Endodermal cell (in vitro differentiated cells): ENCODE measurements at regions not wholly inside any gene's neighbourhood (a gene's known extent, or its start where the extent isn't known, plus 50 kb on each side); places are given as distances from the start of the nearest gene placed in this dataset.

Source experiments
- DNase-seq: peaks from one replicate; pipeline ENCODE4 v3.0.0-alpha.2; 2017
- H3K27ac ChIP-seq: 2 replicates; pipeline ENCODE4 v1.5.1; 2013; ENCODE audit warnings: mild to moderate bottlenecking, low read depth, low read length, moderate library complexity
- H3K27me3 ChIP-seq: 2 replicates; pipeline ENCODE4 v1.6.1; 2013; ENCODE audit warnings: mild to moderate bottlenecking, low read length, moderate library complexity; ENCODE audit not compliant: insufficient read depth, control insufficient read depth, poor library complexity, severe bottlenecking
- H3K36me3 ChIP-seq: 2 replicates; pipeline ENCODE4 v1.7.0; 2013; ENCODE audit warnings: mild to moderate bottlenecking, low read length, moderate library complexity; ENCODE audit not compliant: control insufficient read depth, insufficient read depth
- H3K4me1 ChIP-seq: one replicate; pipeline ENCODE4 v1.7.0; 2013; ENCODE audit warnings: low read length; ENCODE audit not compliant: control insufficient read depth, insufficient read depth
- H3K4me3 ChIP-seq: 2 replicates; pipeline ENCODE4 v1.5.1; 2013; ENCODE audit warnings: mild to moderate bottlenecking, low read length, moderate library complexity
- H3K9ac ChIP-seq: 2 replicates; pipeline ENCODE4 v1.6.1; 2013; ENCODE audit warnings: mild to moderate bottlenecking, low read length, moderate library complexity; ENCODE audit not compliant: poor library complexity, severe bottlenecking; ENCODE audit errors: extremely low read depth
- H3K9me3 ChIP-seq: 2 replicates; pipeline ENCODE4 v1.6.1; 2013; ENCODE audit warnings: mild to moderate bottlenecking, low read length, moderate library complexity; ENCODE audit not compliant: control insufficient read depth
- H3K27ac Mint-ChIP-seq: 2 replicates; pipeline ENCODE4 v1.8.0; 2020; ENCODE audit warnings: mixed read lengths
- H3K27me3 Mint-ChIP-seq: 2 replicates; pipeline ENCODE4 v1.8.0; 2021; ENCODE audit warnings: mild to moderate bottlenecking, mixed read lengths; ENCODE audit not compliant: insufficient read depth
- H3K36me3 Mint-ChIP-seq: 2 replicates; pipeline ENCODE4 v1.8.0; 2020; ENCODE audit warnings: low read depth, mixed read lengths
- H3K4me1 Mint-ChIP-seq: 2 replicates; pipeline ENCODE4 v1.8.0; 2020; ENCODE audit warnings: mixed read lengths
- H3K4me3 Mint-ChIP-seq: 2 replicates; pipeline ENCODE4 v1.8.0; 2020; ENCODE audit warnings: mild to moderate bottlenecking, moderate library complexity, mixed read lengths
- H3K9me3 Mint-ChIP-seq: 2 replicates; pipeline ENCODE4 v1.8.0; 2020; ENCODE audit warnings: mild to moderate bottlenecking, mixed read lengths
- WGBS, 2 experiments: methylation state at CpG; one replicate each; pipeline versions ENCODE4 v1.1.5 to v1.1.7; 2013; ENCODE audit warnings: missing lambda C conversion rate in 2 of 2, mixed read lengths in 1 of 2; ENCODE audit not compliant: insufficient coverage in 1 of 2, insufficient read length in 1 of 2; 5-methylcytosine and 5-hydroxymethylcytosine counted together
- TF ChIP-seq, protein P1 (sequence below): fragments of 200-600 bp; sonication (generic); conservative IDR thresholded peaks from 2 replicates; pipeline ENCODE4 v1.5.0; 2021; ENCODE audit warnings: antibody characterized with exemption, mild to moderate bottlenecking

DNA sequence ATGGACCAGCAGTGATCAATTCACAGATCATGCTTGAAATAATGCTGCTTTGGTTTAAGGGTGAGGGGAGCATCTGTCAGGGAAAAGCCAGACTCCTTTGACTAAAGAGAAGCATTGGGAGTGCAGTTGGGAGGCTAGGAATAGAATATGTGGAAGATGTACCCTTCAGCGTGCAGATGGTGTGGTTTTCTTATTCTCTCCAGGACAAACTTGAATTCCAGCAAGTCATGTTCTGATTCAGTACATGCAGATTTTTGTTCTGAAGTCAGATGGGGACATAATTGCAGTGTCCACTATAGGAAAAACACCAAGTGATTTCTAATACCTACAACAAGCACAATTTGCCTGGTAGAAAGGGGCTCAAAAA, 99.0 kb upstream of the LIMCH1 start:
- H3K27ac Mint-ChIP-seq: no peak overlapping the region
- no peaks in the 10 kb centered on the region for H3K36me3 ChIP-seq
- H3K4me1 ChIP-seq: peaks cover 6% of the 10 kb centered on the region
- DNase-seq: no peak
- TF ChIP-seq, protein P1, sequence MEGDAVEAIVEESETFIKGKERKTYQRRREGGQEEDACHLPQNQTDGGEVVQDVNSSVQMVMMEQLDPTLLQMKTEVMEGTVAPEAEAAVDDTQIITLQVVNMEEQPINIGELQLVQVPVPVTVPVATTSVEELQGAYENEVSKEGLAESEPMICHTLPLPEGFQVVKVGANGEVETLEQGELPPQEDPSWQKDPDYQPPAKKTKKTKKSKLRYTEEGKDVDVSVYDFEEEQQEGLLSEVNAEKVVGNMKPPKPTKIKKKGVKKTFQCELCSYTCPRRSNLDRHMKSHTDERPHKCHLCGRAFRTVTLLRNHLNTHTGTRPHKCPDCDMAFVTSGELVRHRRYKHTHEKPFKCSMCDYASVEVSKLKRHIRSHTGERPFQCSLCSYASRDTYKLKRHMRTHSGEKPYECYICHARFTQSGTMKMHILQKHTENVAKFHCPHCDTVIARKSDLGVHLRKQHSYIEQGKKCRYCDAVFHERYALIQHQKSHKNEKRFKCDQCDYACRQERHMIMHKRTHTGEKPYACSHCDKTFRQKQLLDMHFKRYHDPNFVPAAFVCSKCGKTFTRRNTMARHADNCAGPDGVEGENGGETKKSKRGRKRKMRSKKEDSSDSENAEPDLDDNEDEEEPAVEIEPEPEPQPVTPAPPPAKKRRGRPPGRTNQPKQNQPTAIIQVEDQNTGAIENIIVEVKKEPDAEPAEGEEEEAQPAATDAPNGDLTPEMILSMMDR: no peak
- no peak overlapping the region for H3K27ac ChIP-seq
- H3K4me3 Mint-ChIP-seq: no peak overlapping the region
- no peaks in the 10 kb centered on the region for H3K27me3 ChIP-seq
- WGBS, 2 experiments: 88% methylated on average over 1 of the region's 1 CpG; no CpG with 5 or more reads in 1 of the 2 experiments
- H3K36me3 Mint-ChIP-seq: no peaks in the 10 kb centered on the region
- peaks cover 2% of the 10 kb centered on the region for H3K9me3 Mint-ChIP-seq
- H3K27me3 Mint-ChIP-seq: peaks cover 7% of the 10 kb centered on the region
- no peaks in the 10 kb centered on the region for H3K9me3 ChIP-seq
- H3K4me1 Mint-ChIP-seq: peaks cover 9% of the 10 kb centered on the region
- H3K9ac ChIP-seq: no peak overlapping the region
- no peak overlapping the region for H3K4me3 ChIP-seq

DNA sequence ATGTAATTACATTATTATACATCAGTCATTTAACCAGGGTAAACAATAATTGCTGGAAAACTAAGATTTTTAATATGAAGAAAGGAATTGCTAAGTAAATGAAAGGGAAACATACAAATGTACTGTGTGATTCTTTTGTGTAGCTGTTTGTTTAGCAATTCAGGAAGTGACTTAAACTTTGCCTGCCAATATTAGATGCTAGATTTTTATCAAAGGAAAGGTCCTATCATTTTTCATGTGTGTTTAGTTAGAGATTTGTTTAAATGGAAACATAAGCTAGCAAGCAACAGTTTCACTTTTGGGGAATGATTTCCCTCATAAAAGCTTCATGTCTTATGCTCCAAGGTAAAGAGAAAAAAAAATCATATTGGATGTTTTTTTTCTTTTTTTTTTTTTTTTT, 95.1 kb upstream of the LIMCH1 start:
- TF ChIP-seq, protein P1: no peak
- Mint-ChIP-seq H3K36me3 (no peaks in the 10 kb centered on the region), H3K4me3 (no peak overlapping the region), H3K27ac (no peak overlapping the region), H3K27me3 (no peaks in the 10 kb centered on the region), H3K4me1 (no peaks in the 10 kb centered on the region), H3K9me3 (no peaks in the 10 kb centered on the region)
- Histone ChIP-seq H3K9me3 (no peaks in the 10 kb centered on the region), H3K27me3 (no peaks in the 10 kb centered on the region), H3K9ac (no peak overlapping the region), H3K4me1 (no peaks in the 10 kb centered on the region), H3K27ac (no peak overlapping the region), H3K36me3 (no peaks in the 10 kb centered on the region), H3K4me3 (no peak overlapping the region)
- no peak for DNase-seq

DNA sequence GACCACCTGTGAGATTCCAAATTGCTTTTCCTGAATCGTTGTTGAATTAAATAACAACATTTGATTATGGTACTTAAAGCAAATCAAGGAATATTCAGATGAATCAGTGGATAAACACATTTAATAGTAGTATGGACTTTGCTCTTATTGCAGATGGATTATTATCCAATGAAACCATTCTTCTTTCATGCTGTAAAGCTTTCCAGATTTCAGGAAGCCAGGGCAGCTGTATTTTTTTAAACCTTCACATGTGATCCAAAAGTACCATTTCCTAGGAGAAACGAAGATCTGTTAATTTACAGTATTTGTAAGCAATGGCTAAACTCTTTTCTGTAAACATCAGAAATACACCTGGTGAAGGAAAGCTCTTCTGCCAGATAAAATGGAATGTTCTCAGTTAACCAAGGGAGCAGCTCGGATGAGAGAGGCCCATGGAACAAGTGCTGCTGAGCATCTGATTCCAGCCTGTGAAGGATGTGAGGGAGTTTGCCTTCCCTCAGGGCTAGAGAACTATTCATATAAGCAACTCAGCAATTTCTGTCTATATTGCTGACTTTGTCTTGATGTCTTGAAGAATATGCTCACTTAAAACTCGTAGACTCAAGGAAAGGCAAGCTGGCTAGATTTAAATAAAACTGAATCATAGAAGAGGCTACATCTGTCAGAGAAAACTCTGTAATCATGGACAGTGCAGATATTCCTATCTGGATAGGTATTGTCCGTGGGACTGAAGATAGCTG, 94.4 kb upstream of the LIMCH1 start:
- WGBS, 2 experiments: 94 to 98% methylated on average over 4 to 5 of the region's 5 CpGs
- no peaks in the 10 kb centered on the region for H3K27me3 Mint-ChIP-seq

More for the DNA sequence above, 94.4 kb upstream of the LIMCH1 start:
- DNase-seq: no peak
- H3K4me1 Mint-ChIP-seq: no peaks in the 10 kb centered on the region
- H3K27ac Mint-ChIP-seq: no peak overlapping the region
- no peaks in the 10 kb centered on the region for H3K4me1 ChIP-seq
- H3K36me3 Mint-ChIP-seq: no peaks in the 10 kb centered on the region
- no peak overlapping the region for H3K4me3 ChIP-seq
- H3K9ac ChIP-seq: no peak overlapping the region
- H3K36me3 ChIP-seq: no peaks in the 10 kb centered on the region
- no peak overlapping the region for H3K4me3 Mint-ChIP-seq
- H3K9me3 ChIP-seq: no peaks in the 10 kb centered on the region
- H3K27ac ChIP-seq: no peak overlapping the region
- TF ChIP-seq, protein P1: no peak
- H3K9me3 Mint-ChIP-seq: no peaks in the 10 kb centered on the region
- no peaks in the 10 kb centered on the region for H3K27me3 ChIP-seq
